Left ventricle myocardium inferior (tissue), 1 donor: ENCODE measurements at regions not wholly inside any gene's neighbourhood (a gene's known extent, or its start where the extent isn't known, plus 50 kb on each side); places are given as distances from the start of the nearest gene placed in this dataset.
A peak's percentile ranks its signal among the peaks of the same experiment; 100 is the strongest.

Source experiments
- DNase-seq: peaks from one replicate; pipeline ENCODE4 v3.0.0-alpha.2; 2020
- H3K27ac ChIP-seq: fragments of 200-600 bp; replicated peaks from 2 replicates; pipeline ENCODE4 v1.8.0; 2021
- H3K27me3 ChIP-seq: fragments of 200-600 bp; 2 replicates; pipeline ENCODE4 v1.8.0; 2021; ENCODE audit warnings: low read depth
- H3K36me3 ChIP-seq: fragments of 200-600 bp; 2 replicates; pipeline ENCODE4 v1.8.0; 2021
- H3K4me1 ChIP-seq: fragments of 200-600 bp; 2 replicates; pipeline ENCODE4 v1.8.0; 2021
- H3K4me3 ChIP-seq: fragments of 200-600 bp; 2 replicates; pipeline ENCODE4 v1.8.0; 2021; ENCODE audit warnings: mild to moderate bottlenecking, moderate library complexity
- H3K9me3 ChIP-seq: fragments of 200-600 bp; replicated peaks from 2 replicates; pipeline ENCODE4 v1.8.0; 2021
- CTCF ChIP-seq: fragments of 200-600 bp; IDR thresholded peaks from 2 replicates; pipeline ENCODE4 v1.8.0; 2021; ENCODE audit warnings: antibody characterized with exemption, mild to moderate bottlenecking, borderline replicate concordance
- intact Hi-C: fragments of 100-400 bp; cut with micrococcal nuclease; formaldehyde crosslinking; loops from one replicate; pipeline ENCODE4 v1.11.0; 2022
- donor health status: DM: no; HTN: yes; CAD: no; lungs with severe emphysema.

GRCh38 chr16:9441012-9441411, 349.6 kb downstream of the HAPSTR1 start:
- no peaks in the 10 kb centered on the region for H3K36me3 ChIP-seq

GRCh38 chr16:9443864-9444263, 352.4 kb downstream of the HAPSTR1 start:
- intact Hi-C loops: no loop called here
- Histone ChIP-seq H3K4me3 (no peak overlapping the region), H3K4me1 (peaks cover 5% of the 10 kb centered on the region), H3K9me3 (no peaks in the 10 kb centered on the region), H3K27me3 (no peaks in the 10 kb centered on the region), H3K27ac (no peak overlapping the region), H3K36me3 (no peaks in the 10 kb centered on the region)
- TF ChIP-seq CTCF: no peak
- DNase-seq: no peak

More at GRCh38 chr16:9441012-9441411, 349.6 kb downstream of the HAPSTR1 start:
- no peak for TF ChIP-seq CTCF
- peaks cover 14% of the 10 kb centered on the region for H3K9me3 ChIP-seq
- no peak overlapping the region for H3K27ac ChIP-seq
- intact Hi-C loops: no loop called here
- no peaks in the 10 kb centered on the region for H3K4me1 ChIP-seq
- no peak overlapping the region for H3K4me3 ChIP-seq
- no peaks in the 10 kb centered on the region for H3K27me3 ChIP-seq
- no peak for DNase-seq

- intact Hi-C loops: no loop called here
Measured at GRCh38 chr16:9446471-9447194, 355.2 kb downstream of the HAPSTR1 start.

GRCh38 chr16:9447195-9447551, 355.7 kb downstream of the HAPSTR1 start:
- no peaks in the 10 kb centered on the region for H3K36me3 ChIP-seq
- TF ChIP-seq CTCF: no peak
- H3K4me3 ChIP-seq: no peak overlapping the region
- peak; percentile 74 for DNase-seq
- intact Hi-C loops: no loop called here
- peaks cover 5% of the 10 kb centered on the region for H3K4me1 ChIP-seq
- peaks cover 3% of the 10 kb centered on the region for H3K9me3 ChIP-seq
- peak overlapping the region; percentile 82 for H3K27ac ChIP-seq
- H3K27me3 ChIP-seq: no peaks in the 10 kb centered on the region

More at GRCh38 chr16:9446471-9447194, 355.2 kb downstream of the HAPSTR1 start:
- Histone ChIP-seq H3K27me3 (no peaks in the 10 kb centered on the region), H3K4me3 (no peak overlapping the region), H3K36me3 (no peaks in the 10 kb centered on the region), H3K27ac (peak overlapping the region; percentile 82), H3K9me3 (peaks cover 3% of the 10 kb centered on the region), H3K4me1 (peaks cover 5% of the 10 kb centered on the region)
- no peak for DNase-seq
- no peak for TF ChIP-seq CTCF

- Histone ChIP-seq H3K4me3 (no peak overlapping the region), H3K36me3 (no peaks in the 10 kb centered on the region), H3K9me3 (peaks cover 3% of the 10 kb centered on the region), H3K27ac (peak overlapping the region; percentile 82), H3K4me1 (peaks cover 5% of the 10 kb centered on the region), H3K27me3 (no peaks in the 10 kb centered on the region)
- no peak for TF ChIP-seq CTCF
- DNase-seq: no peak
- intact Hi-C loops: no loop called here
Measured at GRCh38 chr16:9447699-9448098, 356.3 kb downstream of the HAPSTR1 start.
